K562 (cell line): ENCODE measurements at regions not wholly inside any gene's neighbourhood (a gene's known extent, or its start where the extent isn't known, plus 50 kb on each side); places are given as distances from the start of the nearest gene placed in this dataset.
A peak's percentile ranks its signal among the peaks of the same experiment; 100 is the strongest.

ENCODE experiments used
- ATAC-seq: fragments of 200-7000 bp; cut with Tn5 transposase; 3 replicates; pipeline ENCODE4 v1.9.1; 2020; ENCODE audit warnings: moderate library complexity
- BruUV-seq: library from RNA; stranded (reverse); fragments of 400-500 nt; replicated peaks from 2 replicates; lab custom pipeline; 2021; lab: Mats Ljungman, UMichigan
- CTCF ChIA-PET: fragments of 300-600 bp; formaldehyde crosslinking; extraction: SDS; loops from one replicate; lab custom pipeline; 2021; ENCODE audit warnings: low intra/inter-chr PET ratio; lab: Yijun Ruan, JAX
- POLR2A ChIA-PET: fragments of 300-600, 350-650 bp; sonication (Branson Sonifier 250); formaldehyde crosslinking; extraction: SDS; loops from one replicate; lab custom pipeline; 2021; ENCODE audit warnings: antibody characterized with exemption, inconsistent platforms; lab: Yijun Ruan, JAX
- DNase-seq, 4 experiments: peaks; one replicate each; pipeline versions ENCODE4 v3.0.0 to v3.0.0-alpha.2; 2011 to 2018; ENCODE audit warnings: low spot score in 3 of 4, mixed read lengths in 3 of 4; ENCODE audit errors: extremely low read depth in 1 of 4
- FAIRE-seq: peaks from 2 replicates; lab custom pipeline; 2011; peaks lifted over from hg19 to GRCh38; lab: Jason Lieb, UNC
- H2AFZ ChIP-seq: 2 replicates; pipeline ENCODE4 v1.6.0; 2011; ENCODE audit warnings: low read depth, low read length, control low read depth, inconsistent platforms
- H3K27ac ChIP-seq: fragments of 200-600 bp; 3 replicates; pipeline ENCODE4 v1.8.0; 2011; ENCODE audit warnings: low read depth, mild to moderate bottlenecking, control low read depth, inconsistent platforms, low read length, moderate library complexity, mixed read lengths; ENCODE audit errors: extremely low read depth
- H3K27me3 ChIP-seq, 2 experiments: fragments of 300-600 bp in 1 of 2; 2 replicates in 1 of 2; 3 replicates in 1 of 2; pipeline versions ENCODE4 v1.6.0 to v1.8.0; 2011; ENCODE audit warnings: inconsistent platforms in 2 of 2, low read length in 2 of 2, mild to moderate bottlenecking in 1 of 2, mixed read lengths in 1 of 2, moderate library complexity in 1 of 2; ENCODE audit not compliant: control insufficient read depth in 2 of 2, insufficient read depth in 2 of 2
- H3K36me3 ChIP-seq: fragments of 300-600 bp; 3 replicates; pipeline ENCODE4 v1.8.0; 2011; ENCODE audit warnings: mild to moderate bottlenecking, low read length, inconsistent platforms; ENCODE audit not compliant: control insufficient read depth, insufficient read depth
- H3K4me1 ChIP-seq, 2 experiments: fragments of 200-600 bp in 1 of 2; replicated peaks in 1 of 2; 2 replicates in 1 of 2; 3 replicates in 1 of 2; pipeline versions ENCODE4 v1.5.1 to v1.8.0; 2011; ENCODE audit warnings: inconsistent platforms in 2 of 2, low read length in 2 of 2, mild to moderate bottlenecking in 1 of 2, mixed read lengths in 1 of 2, moderate library complexity in 1 of 2; ENCODE audit not compliant: control insufficient read depth in 2 of 2, insufficient read depth in 2 of 2
- H3K4me2 ChIP-seq: 2 replicates; pipeline ENCODE4 v1.6.1; 2011; ENCODE audit warnings: low read length, control low read depth, inconsistent platforms, mixed read lengths; ENCODE audit not compliant: insufficient read depth
- H3K4me3 ChIP-seq: fragments of 200-600 bp; sonication (generic), shearing (Covaris generic); 2 replicates; pipeline ENCODE4 v1.5.1; 2016; ENCODE audit warnings: control low read depth, inconsistent platforms
- H3K79me2 ChIP-seq: fragments of 200-600 bp; 3 replicates; pipeline ENCODE4 v1.8.0; 2011; ENCODE audit warnings: low read length, inconsistent platforms; ENCODE audit not compliant: control insufficient read depth, insufficient read depth
- H3K9ac ChIP-seq, 2 experiments: 2 replicates each; pipeline versions ENCODE4 v1.6.0 to v1.6.1; 2011; ENCODE audit warnings: low read depth in 2 of 2, low read length in 2 of 2, control low read depth in 1 of 2, inconsistent platforms in 1 of 2, mild to moderate bottlenecking in 1 of 2, mixed read lengths in 1 of 2; ENCODE audit not compliant: insufficient read depth in 1 of 2
- H3K9me1 ChIP-seq: one replicate; pipeline ENCODE4 v1.6.0; 2011; ENCODE audit warnings: inconsistent platforms, mild to moderate bottlenecking, low read length, moderate library complexity; ENCODE audit not compliant: control insufficient read depth, insufficient read depth
- H3K9me3 ChIP-seq: replicated peaks from 2 replicates; pipeline ENCODE4 v1.5.1; 2011; ENCODE audit warnings: low read depth, low read length, inconsistent platforms; ENCODE audit not compliant: control insufficient read depth, insufficient read depth
- H4K20me1 ChIP-seq: replicated peaks from 2 replicates; pipeline ENCODE4 v1.6.1; 2011; ENCODE audit warnings: low read length, inconsistent platforms, mixed read lengths; ENCODE audit not compliant: control insufficient read depth, insufficient read depth
- FOXA3 ChIP-seq, 2 experiments: fragments of 450-650 bp in 1 of 2; sonication (generic) in 1 of 2; formaldehyde crosslinking; IDR thresholded peaks in 1 of 2; conservative IDR thresholded peaks in 1 of 2; 2 replicates each; pipeline versions ENCODE4 v1.4.0 to v1.8.0; 2020 to 2022; ENCODE audit warnings: mild to moderate bottlenecking in 2 of 2, missing genetic modification reagents in 1 of 2
- HDAC8 ChIP-seq: fragments of 450-650 bp; IDR thresholded peaks from 2 replicates; pipeline ENCODE4 v1.6.1; 2016; ENCODE audit warnings: mild to moderate bottlenecking, missing genetic modification characterization, moderate library complexity, missing compliant biosample characterization
- HMG20B ChIP-seq: fragments of 250-450 bp; sonication (Bioruptor Pico); IDR thresholded peaks from 2 replicates; pipeline ENCODE4 v1.5.0; 2021; ENCODE audit warnings: mild to moderate bottlenecking
- HNRNPLL ChIP-seq: fragments of 200-400 bp; formaldehyde crosslinking; IDR thresholded peaks from 2 replicates; pipeline ENCODE4 v1.6.1; 2017; ENCODE audit warnings: low read length, low read depth, mild to moderate bottlenecking; ENCODE audit not compliant: poor library complexity, severe bottlenecking
- NFIC ChIP-seq: fragments of 450-650 bp; IDR thresholded peaks from 2 replicates; pipeline ENCODE4 v1.6.1; 2017; ENCODE audit warnings: mild to moderate bottlenecking, inconsistent platforms
- NFXL1 ChIP-seq: fragments of 450-650 bp; formaldehyde crosslinking; IDR thresholded peaks from 2 replicates; pipeline ENCODE4 v1.4.0; 2021; ENCODE audit warnings: mild to moderate bottlenecking
- NR1H2 ChIP-seq: sonication (generic); formaldehyde crosslinking; IDR thresholded peaks from 2 replicates; pipeline ENCODE4 v1.4.0; 2020; ENCODE audit warnings: mild to moderate bottlenecking, missing genetic modification reagents
- RBFOX2 ChIP-seq: fragments of 200-400 bp; formaldehyde crosslinking; IDR thresholded peaks from 2 replicates; pipeline ENCODE4 v1.6.1; 2017; ENCODE audit warnings: low read depth, mild to moderate bottlenecking, low read length, moderate library complexity
- YBX1 ChIP-seq: fragments of 450-650 bp; IDR thresholded peaks from 2 replicates; pipeline ENCODE4 v1.7.1; 2016; ENCODE audit warnings: mild to moderate bottlenecking
- whole genome bisulfite sequencing: fragments of 100-300 bp; shearing (Covaris generic); methylation state at CpG from one replicate; pipeline ENCODE4 v1.1.6; 2016; ENCODE audit warnings: low coverage, mixed read lengths; ENCODE audit not compliant: insufficient coverage; ENCODE audit errors: missing lambda C conversion rate; 5-methylcytosine and 5-hydroxymethylcytosine counted together
- in situ Hi-C: fragments of 300-500 bp; cut with MboI; formaldehyde crosslinking; loops from 4 replicates; pipeline ENCODE4 v1.15.0; 2018; ENCODE audit warnings: inconsistent platforms, mixed read lengths
- intact Hi-C: fragments of 100-400 bp; cut with micrococcal nuclease; formaldehyde crosslinking; loops from 2 replicates; pipeline ENCODE4 v1.14.2; 2022

- no peak for DNase-seq
- TF ChIP-seq NR1H2 (CRISPR knock-in tag) (no peak), HDAC8 (tag) (no peak), YBX1 (no peak), HMG20B (CRISPR knock-in tag) (no peak), NFIC (0 out of 2 replicates have a peak, but pooled peaks have one; percentile 19), NFXL1 (CRISPR knock-in tag) (no peak), FOXA3 (CRISPR knock-in tag; conservative IDR thresholded peaks at IDR 0.05 in 1 of 2, IDR thresholded peaks at IDR 0.05 in 1 of 2) (no peak)
- no peaks in the 10 kb centered on the region for H3K4me1 ChIP-seq
- no peak for ATAC-seq
- H3K27me3 ChIP-seq: peaks cover 0 to 11% of the 10 kb centered on the region in 2 experiments; a peak in 3 of 5 replicates
- no peak overlapping the region for H3K27ac ChIP-seq
- H4K20me1 ChIP-seq: no peaks in the 10 kb centered on the region
- H3K9me1 ChIP-seq: no peaks in the 10 kb centered on the region
- H2AFZ ChIP-seq: no peak overlapping the region
- no peak overlapping the region for H3K9ac ChIP-seq
- no TSS peak for BruUV-seq
- ChIA-PET CTCF (no interaction called here), POLR2A (no interaction called here)
- H3K79me2 ChIP-seq: no peaks in the 10 kb centered on the region
- in situ Hi-C loops (no loop called here), intact Hi-C loops (no loop called here)
- H3K9me3 ChIP-seq: no peaks in the 10 kb centered on the region
- WGBS: 2% methylated on average over 2 of the region's 2 CpGs
- H3K36me3 ChIP-seq: no peaks in the 10 kb centered on the region
- no peak overlapping the region for H3K4me2 ChIP-seq
- FAIRE-seq: no peak
- H3K4me3 ChIP-seq: no peak overlapping the region
Measured at GRCh38 chr12:95365912-95366311, 108.0 kb upstream of the METAP2 start.

- DNase-seq (no peak), FAIRE-seq (no peak), ATAC-seq (no peak)
- H3K9me3 ChIP-seq: no peaks in the 10 kb centered on the region
- no peak overlapping the region for H3K4me3 ChIP-seq
- no peak overlapping the region for H3K27ac ChIP-seq
- no peaks in the 10 kb centered on the region for H3K9me1 ChIP-seq
- 0% methylated on average over 2 of the region's 2 CpGs for WGBS
- H3K9ac ChIP-seq: no peak overlapping the region
- no peak overlapping the region for H3K4me2 ChIP-seq
- no peaks in the 10 kb centered on the region for H3K36me3 ChIP-seq
- no peaks in the 10 kb centered on the region for H3K79me2 ChIP-seq
- no peaks in the 10 kb centered on the region for H4K20me1 ChIP-seq
- ChIA-PET CTCF (no interaction called here), POLR2A (interaction anchor here (0.7 kb wide), 1 partner anchor 14 kb away, joined by 3 read pairs; no protein-coding TSS in a partner anchor)
- in situ Hi-C loops: no loop called here
- H2AFZ ChIP-seq: no peak overlapping the region
- intact Hi-C loops: no loop called here
- no peaks in the 10 kb centered on the region for H3K4me1 ChIP-seq
- peaks cover 0 to 11% of the 10 kb centered on the region in 2 experiments; a peak in 3 of 5 replicates for H3K27me3 ChIP-seq
- TF ChIP-seq RBFOX2 (no peak), HNRNPLL (no peak)
- no TSS peak for BruUV-seq
Measured at GRCh38 chr12:95368931-95369330, 105.0 kb upstream of the METAP2 start.
